HL-60 (cell line): ENCODE measurements at regions not wholly inside any gene's neighbourhood (a gene's known extent, or its start where the extent isn't known, plus 50 kb on each side); places are given as distances from the start of the nearest gene placed in this dataset.

Source experiments
- CTCF ChIP-seq: IDR thresholded peaks from one replicate; pipeline ENCODE4 v1.5.1; 2011; ENCODE audit warnings: low read length, control low read depth, inconsistent platforms; ENCODE audit not compliant: insufficient read depth
- GABPA ChIP-seq: IDR thresholded peaks from 2 replicates; pipeline ENCODE4 v1.6.1; 2012; ENCODE audit warnings: low read depth
- POLR2AphosphoS5 ChIP-seq: IDR thresholded peaks from 2 replicates; pipeline ENCODE4 v1.6.1; 2012; ENCODE audit warnings: low read depth
- REST ChIP-seq: IDR thresholded peaks from 2 replicates; pipeline ENCODE4 v1.6.1; 2012; ENCODE audit warnings: low read depth; ENCODE audit not compliant: insufficient replicate concordance

GRCh38 chrX:145881175-145881995, 63.8 kb downstream of the SLITRK2 start:
- TF ChIP-seq CTCF, result no peak
- TF ChIP-seq POLR2AphosphoS5, result no peak
- TF ChIP-seq GABPA, result no peak
- TF ChIP-seq REST, result no peak
